ENCODE measurements at regions not wholly inside any gene's neighbourhood (a gene's known extent, or its start where the extent isn't known, plus 50 kb on each side); places are given as distances from the start of the nearest gene placed in this dataset.

DNA sequence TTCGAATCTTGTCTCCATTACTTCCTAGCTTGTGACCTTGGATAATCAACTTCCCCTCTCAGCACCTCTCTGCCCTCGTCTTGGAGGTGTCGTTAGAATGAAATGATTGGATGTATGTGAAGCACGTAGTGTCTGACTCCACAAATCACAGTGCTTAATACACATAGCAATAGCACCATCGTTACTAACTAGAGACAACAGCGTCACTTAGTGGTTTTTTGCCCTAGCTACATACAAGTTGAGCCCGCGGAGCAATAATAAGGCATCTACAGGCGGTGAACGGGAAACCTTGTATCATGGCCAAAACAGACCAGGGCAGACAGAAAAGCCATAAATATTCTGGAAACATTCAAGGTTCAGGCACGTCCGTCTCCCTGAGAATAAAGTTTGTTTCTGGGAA, 154.9 kb downstream of the ASCL4 start:
- 28 to 33% methylated on average over 12 of the region's 12 CpGs for WGBS, 2 donors
- TF ChIP-seq POLR2A (IDR thresholded peaks at IDR 0.05): no peak
- TF ChIP-seq, protein P1, sequence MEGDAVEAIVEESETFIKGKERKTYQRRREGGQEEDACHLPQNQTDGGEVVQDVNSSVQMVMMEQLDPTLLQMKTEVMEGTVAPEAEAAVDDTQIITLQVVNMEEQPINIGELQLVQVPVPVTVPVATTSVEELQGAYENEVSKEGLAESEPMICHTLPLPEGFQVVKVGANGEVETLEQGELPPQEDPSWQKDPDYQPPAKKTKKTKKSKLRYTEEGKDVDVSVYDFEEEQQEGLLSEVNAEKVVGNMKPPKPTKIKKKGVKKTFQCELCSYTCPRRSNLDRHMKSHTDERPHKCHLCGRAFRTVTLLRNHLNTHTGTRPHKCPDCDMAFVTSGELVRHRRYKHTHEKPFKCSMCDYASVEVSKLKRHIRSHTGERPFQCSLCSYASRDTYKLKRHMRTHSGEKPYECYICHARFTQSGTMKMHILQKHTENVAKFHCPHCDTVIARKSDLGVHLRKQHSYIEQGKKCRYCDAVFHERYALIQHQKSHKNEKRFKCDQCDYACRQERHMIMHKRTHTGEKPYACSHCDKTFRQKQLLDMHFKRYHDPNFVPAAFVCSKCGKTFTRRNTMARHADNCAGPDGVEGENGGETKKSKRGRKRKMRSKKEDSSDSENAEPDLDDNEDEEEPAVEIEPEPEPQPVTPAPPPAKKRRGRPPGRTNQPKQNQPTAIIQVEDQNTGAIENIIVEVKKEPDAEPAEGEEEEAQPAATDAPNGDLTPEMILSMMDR (IDR thresholded peaks at IDR 0.05): no peak

DNA sequence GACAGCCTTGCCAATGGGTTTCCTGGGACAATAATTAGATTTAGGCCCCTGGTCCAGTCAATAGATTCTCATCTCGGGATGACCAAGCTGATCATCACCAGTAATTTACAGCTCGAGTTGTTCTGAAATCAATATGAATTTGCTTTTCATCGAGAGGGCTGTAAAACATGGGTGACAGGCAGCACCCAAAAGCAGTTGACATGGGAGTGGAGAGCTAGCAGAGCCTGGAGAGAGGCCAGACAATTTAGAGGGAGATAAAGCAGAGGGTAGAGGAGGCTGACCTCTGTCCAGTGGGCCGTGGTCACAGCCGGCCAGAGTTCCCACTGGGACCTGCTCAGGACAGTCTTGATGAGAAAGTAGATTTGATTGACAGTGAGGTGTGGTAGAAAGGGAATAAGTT, 157.3 kb downstream of the ASCL4 start:
- H3K4me3 ChIP-seq (ENCODE audit: low read depth, poor library complexity, severe bottlenecking): no peak overlapping the region
- intact Hi-C loops (cut with DNase I; ENCODE audit: low total_unique reads): no loop called here
- no peak for TF ChIP-seq POLR2A (IDR thresholded peaks at IDR 0.05)
- TF ChIP-seq, protein P1 (IDR thresholded peaks at IDR 0.05): no peak
- 75 to 84% methylated on average over 5 of the region's 5 CpGs for WGBS, 2 donors
- DNase-seq (ENCODE audit: low spot score in 2 of 2): peak in 1 of 2 donors; percentile 39

More for the DNA sequence above, 154.9 kb downstream of the ASCL4 start:
- intact Hi-C loops (cut with DNase I; ENCODE audit: low total_unique reads): no loop called here
- DNase-seq (ENCODE audit: low spot score in 2 of 2): no peak
- no peak overlapping the region for H3K4me3 ChIP-seq (ENCODE audit: low read depth, poor library complexity, severe bottlenecking)

DNA sequence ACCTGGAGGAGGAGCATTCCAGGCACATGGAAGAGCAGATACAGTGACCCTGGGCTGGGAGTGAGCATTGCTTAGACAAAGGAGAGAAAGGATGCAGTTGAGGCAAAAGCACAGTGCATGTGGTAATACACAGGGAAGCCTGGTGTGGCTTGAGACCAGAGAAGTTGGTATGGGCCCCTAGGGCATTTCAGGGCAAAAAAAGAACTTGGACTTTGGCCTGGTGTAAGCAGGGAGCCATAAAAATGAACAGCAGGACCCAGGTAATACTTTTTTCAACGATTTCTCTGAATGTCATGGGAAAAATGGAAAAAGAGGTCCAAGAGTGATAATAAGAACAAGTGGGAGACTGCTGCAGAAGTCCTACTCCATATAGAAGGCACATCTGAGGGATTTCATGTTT, 163.9 kb downstream of the ASCL4 start:
- no peak for DNase-seq (ENCODE audit: low spot score in 2 of 2)
- no peak for TF ChIP-seq POLR2A (IDR thresholded peaks at IDR 0.05)
- TF ChIP-seq, protein P1 (IDR thresholded peaks at IDR 0.05): no peak
- intact Hi-C loops (cut with DNase I; ENCODE audit: low total_unique reads): no loop called here
- WGBS, 2 donors: 72% methylated on average over 1 of the region's 1 CpG
- no peak overlapping the region for H3K4me3 ChIP-seq (ENCODE audit: low read depth, poor library complexity, severe bottlenecking)

DNA sequence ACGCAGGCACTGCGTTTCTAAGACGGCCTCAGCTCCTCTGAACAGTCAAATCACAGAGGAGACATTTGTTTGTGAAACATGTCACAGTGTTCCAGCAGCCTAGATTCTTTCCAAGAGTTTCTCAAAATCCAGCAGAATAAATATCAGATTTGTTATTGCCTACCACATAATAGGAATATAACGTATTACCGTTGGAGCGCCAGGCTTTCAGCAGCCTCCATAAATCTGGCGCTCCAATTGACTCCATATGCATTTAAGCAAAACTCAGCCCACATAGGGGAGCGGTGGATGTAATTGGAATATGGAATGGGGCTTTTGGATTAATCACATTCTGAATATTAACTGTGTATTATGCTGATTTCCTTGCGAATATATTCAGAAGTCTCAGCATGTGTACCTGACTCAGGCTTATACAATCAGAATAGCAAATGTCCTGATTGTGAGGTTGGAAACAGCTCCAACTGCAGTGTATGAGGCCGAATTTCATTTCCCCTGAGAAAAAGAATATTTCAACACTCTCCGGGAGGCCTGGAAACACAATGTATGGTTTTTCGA, 174.0 kb downstream of the ASCL4 start:
- DNase-seq (ENCODE audit: low spot score in 2 of 2): no peak
- no peak overlapping the region for H3K4me3 ChIP-seq (ENCODE audit: low read depth, poor library complexity, severe bottlenecking)
- TF ChIP-seq POLR2A (IDR thresholded peaks at IDR 0.05): no peak
- TF ChIP-seq, protein P1 (IDR thresholded peaks at IDR 0.05): no peak
- WGBS, 2 donors: 57 to 62% methylated on average over 12 of the region's 12 CpGs
- intact Hi-C loops (cut with DNase I; ENCODE audit: low total_unique reads): no loop called here

DNA sequence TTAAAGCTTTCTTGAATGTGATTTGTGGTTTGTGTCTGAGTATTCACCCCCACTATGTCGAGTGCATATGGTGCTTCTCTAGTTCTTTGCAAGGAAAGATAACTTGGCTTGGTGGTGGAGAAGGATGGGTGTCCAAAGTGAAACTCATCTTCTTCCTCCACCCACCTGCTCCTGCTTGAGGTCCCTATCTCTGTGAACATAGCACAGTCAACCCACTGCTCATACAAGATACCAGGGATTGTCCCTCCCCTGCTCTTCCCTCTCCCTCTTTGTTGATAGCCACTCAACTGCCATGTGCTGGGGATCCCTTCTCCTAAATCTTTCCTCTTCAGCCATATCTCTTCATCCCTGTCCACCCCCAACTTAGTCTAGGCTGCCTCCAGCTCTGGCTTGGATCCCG, 176.5 kb downstream of the ASCL4 start:
- DNase-seq (ENCODE audit: low spot score in 2 of 2): no peak
- intact Hi-C loops (cut with DNase I; ENCODE audit: low total_unique reads): no loop called here
- no peak overlapping the region for H3K4me3 ChIP-seq (ENCODE audit: low read depth, poor library complexity, severe bottlenecking)
- no peak for TF ChIP-seq POLR2A (IDR thresholded peaks at IDR 0.05)
- TF ChIP-seq, protein P1 (IDR thresholded peaks at IDR 0.05): no peak
- 83 to 96% methylated on average over 2 of the region's 2 CpGs for WGBS, 2 donors

All from lower leg skin (tissue), 4 donors.